ENCODE measurements at regions not wholly inside any gene's neighbourhood (a gene's known extent, or its start where the extent isn't known, plus 50 kb on each side); places are given as distances from the start of the nearest gene placed in this dataset.
A peak's percentile ranks its signal among the peaks of the same experiment; 100 is the strongest.
"Not testable (repeated sequence)": the region's sequence is repeated elsewhere in the genome, so short reads cannot be mapped to it uniquely, and the experiment has no call there.

GRCh38 chr5:154640213-154640831 lies 114.9 kb upstream of the LARP1 start:
- DNase-seq: peak in 2 of 5 donors; percentile 19 to 34
- H3K9me3 ChIP-seq (ENCODE audit: control insufficient read depth in 2 of 3, insufficient read depth in 1 of 3, low read length in 3 of 3); intact Hi-C loops (cut with DNase I); H3K4me1 ChIP-seq (ENCODE audit: control insufficient read depth in 2 of 3, insufficient read depth in 2 of 3, low read depth in 1 of 3, low read length in 3 of 3); H3K4me3 ChIP-seq (ENCODE audit: low read length in 3 of 3); H3K27ac ChIP-seq (ENCODE audit: low read depth in 2 of 2, low read length in 2 of 2); FAIRE-seq; H3K9ac ChIP-seq (ENCODE audit: low read length in 3 of 3); H3K27me3 ChIP-seq (ENCODE audit: control insufficient read depth, insufficient read depth, low read length); H3K36me3 ChIP-seq (ENCODE audit: control insufficient read depth in 2 of 3, insufficient read depth in 3 of 3, low read length in 3 of 3): not testable (repeated sequence)
- TF ChIP-seq, protein P1, sequence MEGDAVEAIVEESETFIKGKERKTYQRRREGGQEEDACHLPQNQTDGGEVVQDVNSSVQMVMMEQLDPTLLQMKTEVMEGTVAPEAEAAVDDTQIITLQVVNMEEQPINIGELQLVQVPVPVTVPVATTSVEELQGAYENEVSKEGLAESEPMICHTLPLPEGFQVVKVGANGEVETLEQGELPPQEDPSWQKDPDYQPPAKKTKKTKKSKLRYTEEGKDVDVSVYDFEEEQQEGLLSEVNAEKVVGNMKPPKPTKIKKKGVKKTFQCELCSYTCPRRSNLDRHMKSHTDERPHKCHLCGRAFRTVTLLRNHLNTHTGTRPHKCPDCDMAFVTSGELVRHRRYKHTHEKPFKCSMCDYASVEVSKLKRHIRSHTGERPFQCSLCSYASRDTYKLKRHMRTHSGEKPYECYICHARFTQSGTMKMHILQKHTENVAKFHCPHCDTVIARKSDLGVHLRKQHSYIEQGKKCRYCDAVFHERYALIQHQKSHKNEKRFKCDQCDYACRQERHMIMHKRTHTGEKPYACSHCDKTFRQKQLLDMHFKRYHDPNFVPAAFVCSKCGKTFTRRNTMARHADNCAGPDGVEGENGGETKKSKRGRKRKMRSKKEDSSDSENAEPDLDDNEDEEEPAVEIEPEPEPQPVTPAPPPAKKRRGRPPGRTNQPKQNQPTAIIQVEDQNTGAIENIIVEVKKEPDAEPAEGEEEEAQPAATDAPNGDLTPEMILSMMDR (IDR thresholded peaks at IDR 0.05; ENCODE audit: borderline replicate concordance, extremely low read depth, insufficient read depth): peak; percentile 21

- H3K27me3 ChIP-seq (ENCODE audit: control insufficient read depth, insufficient read depth, low read length); H3K9me3 ChIP-seq (ENCODE audit: control insufficient read depth in 2 of 3, insufficient read depth in 1 of 3, low read length in 3 of 3); H3K4me3 ChIP-seq (ENCODE audit: low read length in 3 of 3); FAIRE-seq; DNase-seq; intact Hi-C loops (cut with DNase I); H3K4me1 ChIP-seq (ENCODE audit: control insufficient read depth in 2 of 3, insufficient read depth in 2 of 3, low read depth in 1 of 3, low read length in 3 of 3); H3K27ac ChIP-seq (ENCODE audit: low read depth in 2 of 2, low read length in 2 of 2); H3K9ac ChIP-seq (ENCODE audit: low read length in 3 of 3); H3K36me3 ChIP-seq (ENCODE audit: control insufficient read depth in 2 of 3, insufficient read depth in 3 of 3, low read length in 3 of 3): not testable (repeated sequence)
Observed at GRCh38 chr5:154636786-154637185, 118.4 kb upstream of the LARP1 start.

DNA sequence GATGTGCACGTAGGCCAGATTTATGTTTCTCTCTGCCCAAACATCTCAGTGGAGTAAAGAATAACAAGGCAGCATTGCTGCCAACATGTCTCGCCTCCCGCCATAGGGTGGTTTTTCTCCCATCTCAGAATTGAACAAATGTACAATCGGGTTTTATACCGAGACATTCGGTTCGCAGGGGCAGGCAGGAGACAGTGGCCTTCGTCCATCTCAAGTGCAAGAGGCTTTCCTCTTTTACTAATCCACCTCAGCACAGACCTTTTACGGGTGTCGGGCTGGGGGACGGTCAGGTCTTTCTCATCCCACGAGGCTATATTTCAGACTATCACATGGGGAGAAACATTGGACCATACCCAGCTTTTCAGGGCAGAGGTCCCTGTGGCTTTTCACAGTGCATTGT lies 118.9 kb upstream of the LARP1 start:
- DNase-seq; H3K9me3 ChIP-seq (ENCODE audit: control insufficient read depth in 2 of 3, insufficient read depth in 1 of 3, low read length in 3 of 3); H3K9ac ChIP-seq (ENCODE audit: low read length in 3 of 3); H3K4me3 ChIP-seq (ENCODE audit: low read length in 3 of 3); intact Hi-C loops (cut with DNase I); H3K27me3 ChIP-seq (ENCODE audit: control insufficient read depth, insufficient read depth, low read length); H3K4me1 ChIP-seq (ENCODE audit: control insufficient read depth in 2 of 3, insufficient read depth in 2 of 3, low read depth in 1 of 3, low read length in 3 of 3); H3K27ac ChIP-seq (ENCODE audit: low read depth in 2 of 2, low read length in 2 of 2); FAIRE-seq; H3K36me3 ChIP-seq (ENCODE audit: control insufficient read depth in 2 of 3, insufficient read depth in 3 of 3, low read length in 3 of 3): not testable (repeated sequence)

DNA sequence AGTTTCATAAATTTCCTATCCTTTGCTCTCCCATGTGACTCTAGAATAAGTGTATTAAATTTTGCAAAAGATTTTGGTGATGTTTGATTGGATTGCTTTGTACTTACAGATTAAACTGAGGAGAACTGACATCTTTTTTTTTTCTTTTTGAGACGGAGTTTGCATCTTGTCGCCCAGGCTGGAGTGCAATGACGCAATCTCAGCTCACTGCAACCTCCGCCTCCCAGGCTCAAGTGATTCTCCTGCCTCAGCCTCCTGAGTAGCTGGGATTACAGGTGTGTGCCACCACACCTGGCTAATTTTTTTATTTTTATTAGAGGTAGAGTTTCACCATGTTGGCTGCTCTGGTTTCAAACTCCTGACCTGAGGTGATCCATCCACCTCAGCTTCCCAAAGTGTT lies 121.4 kb upstream of the LARP1 start:
- H3K9ac ChIP-seq (ENCODE audit: low read length in 3 of 3); H3K9me3 ChIP-seq (ENCODE audit: control insufficient read depth in 2 of 3, insufficient read depth in 1 of 3, low read length in 3 of 3); H3K4me3 ChIP-seq (ENCODE audit: low read length in 3 of 3); H3K27me3 ChIP-seq (ENCODE audit: control insufficient read depth, insufficient read depth, low read length); H3K27ac ChIP-seq (ENCODE audit: low read depth in 2 of 2, low read length in 2 of 2); FAIRE-seq; H3K36me3 ChIP-seq (ENCODE audit: control insufficient read depth in 2 of 3, insufficient read depth in 3 of 3, low read length in 3 of 3); H3K4me1 ChIP-seq (ENCODE audit: control insufficient read depth in 2 of 3, insufficient read depth in 2 of 3, low read depth in 1 of 3, low read length in 3 of 3); intact Hi-C loops (cut with DNase I); DNase-seq: not testable (repeated sequence)

GRCh38 chr5:154631141-154631540 lies 124.0 kb upstream of the LARP1 start:
- H3K27ac ChIP-seq (ENCODE audit: low read depth in 2 of 2, low read length in 2 of 2): no peak overlapping the region
- no peaks in the 10 kb centered on the region for H3K4me1 ChIP-seq (ENCODE audit: control insufficient read depth in 2 of 3, insufficient read depth in 2 of 3, low read depth in 1 of 3, low read length in 3 of 3)
- FAIRE-seq: no peak
- intact Hi-C loops (cut with DNase I): no loop called here
- no peaks in the 10 kb centered on the region for H3K36me3 ChIP-seq (ENCODE audit: control insufficient read depth in 2 of 3, insufficient read depth in 3 of 3, low read length in 3 of 3)
- H3K27me3 ChIP-seq (ENCODE audit: control insufficient read depth, insufficient read depth, low read length): no peaks in the 10 kb centered on the region
- H3K9me3 ChIP-seq (ENCODE audit: control insufficient read depth in 2 of 3, insufficient read depth in 1 of 3, low read length in 3 of 3): no peaks in the 10 kb centered on the region
- no peak overlapping the region for H3K4me3 ChIP-seq (ENCODE audit: low read length in 3 of 3)
- H3K9ac ChIP-seq (ENCODE audit: low read length in 3 of 3): no peak overlapping the region
- no peak for DNase-seq
- TF ChIP-seq, protein P1 (IDR thresholded peaks at IDR 0.05; ENCODE audit: borderline replicate concordance, extremely low read depth, insufficient read depth): no peak
